B cell (primary cell): ENCODE measurements at regions not wholly inside any gene's neighbourhood (a gene's known extent, or its start where the extent isn't known, plus 50 kb on each side); places are given as distances from the start of the nearest gene placed in this dataset.

Source experiments
- EZH2 ChIP-seq: IDR thresholded peaks from 2 replicates; pipeline ENCODE4 v1.6.1; 2012; ENCODE audit warnings: borderline replicate concordance, low read depth, mild to moderate bottlenecking, moderate library complexity, low read length; ENCODE audit not compliant: insufficient read depth, poor library complexity, severe bottlenecking
- TF ChIP-seq, protein P1 (sequence below): fragments of 200-600 bp; IDR thresholded peaks from one replicate; pipeline ENCODE4 v1.8.0; 2022; ENCODE audit warnings: antibody characterized with exemption, mild to moderate bottlenecking

DNA sequence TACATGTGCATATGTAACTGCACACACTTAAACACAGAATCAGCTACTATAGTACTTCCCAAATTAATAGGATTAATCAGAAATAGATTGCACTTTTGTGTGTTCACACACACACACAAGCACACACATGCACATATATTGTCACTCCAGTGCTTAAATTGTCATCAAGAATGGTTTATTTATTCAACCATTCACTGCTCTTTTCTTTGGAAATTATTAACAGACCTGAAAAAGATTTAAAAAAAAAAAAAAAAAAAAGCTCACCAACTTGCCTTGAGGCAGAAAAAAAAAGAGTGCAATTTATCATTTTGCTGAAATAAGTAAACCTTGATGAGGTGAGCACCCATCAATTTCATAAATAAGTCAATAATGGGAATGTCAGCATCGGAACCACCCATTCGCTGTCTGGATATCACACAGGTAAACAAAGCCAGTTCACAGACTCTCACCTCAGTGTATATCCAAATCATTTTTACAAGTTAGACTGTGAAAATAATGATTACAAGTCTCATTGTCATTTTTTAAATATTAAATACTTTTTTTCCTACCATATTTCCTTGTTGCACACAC is 562.8 kb downstream of the BNC2 start:
- TF ChIP-seq, protein P1, sequence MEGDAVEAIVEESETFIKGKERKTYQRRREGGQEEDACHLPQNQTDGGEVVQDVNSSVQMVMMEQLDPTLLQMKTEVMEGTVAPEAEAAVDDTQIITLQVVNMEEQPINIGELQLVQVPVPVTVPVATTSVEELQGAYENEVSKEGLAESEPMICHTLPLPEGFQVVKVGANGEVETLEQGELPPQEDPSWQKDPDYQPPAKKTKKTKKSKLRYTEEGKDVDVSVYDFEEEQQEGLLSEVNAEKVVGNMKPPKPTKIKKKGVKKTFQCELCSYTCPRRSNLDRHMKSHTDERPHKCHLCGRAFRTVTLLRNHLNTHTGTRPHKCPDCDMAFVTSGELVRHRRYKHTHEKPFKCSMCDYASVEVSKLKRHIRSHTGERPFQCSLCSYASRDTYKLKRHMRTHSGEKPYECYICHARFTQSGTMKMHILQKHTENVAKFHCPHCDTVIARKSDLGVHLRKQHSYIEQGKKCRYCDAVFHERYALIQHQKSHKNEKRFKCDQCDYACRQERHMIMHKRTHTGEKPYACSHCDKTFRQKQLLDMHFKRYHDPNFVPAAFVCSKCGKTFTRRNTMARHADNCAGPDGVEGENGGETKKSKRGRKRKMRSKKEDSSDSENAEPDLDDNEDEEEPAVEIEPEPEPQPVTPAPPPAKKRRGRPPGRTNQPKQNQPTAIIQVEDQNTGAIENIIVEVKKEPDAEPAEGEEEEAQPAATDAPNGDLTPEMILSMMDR = no peak
- no peak for TF ChIP-seq EZH2
